H9 (cell line): ENCODE measurements at regions not wholly inside any gene's neighbourhood (a gene's known extent, or its start where the extent isn't known, plus 50 kb on each side); places are given as distances from the start of the nearest gene placed in this dataset.

ENCODE experiments used
- DNase-seq: peaks from one replicate; pipeline ENCODE4 v3.0.0-alpha.2; 2017
- H2AFZ ChIP-seq: one replicate; pipeline ENCODE4 v1.6.1; 2013; ENCODE audit warnings: mild to moderate bottlenecking, low read length, control low read depth, moderate library complexity
- H2AK5ac ChIP-seq: 2 replicates; pipeline ENCODE4 v1.6.1; 2013; ENCODE audit warnings: low read length, control low read depth, mixed read lengths; ENCODE audit not compliant: insufficient read length
- H2BK120ac ChIP-seq: one replicate; pipeline ENCODE4 v1.6.1; 2013; ENCODE audit warnings: low read depth, mild to moderate bottlenecking, low read length, control low read depth, inconsistent platforms; ENCODE audit not compliant: poor library complexity, severe bottlenecking
- H2BK12ac ChIP-seq: 2 replicates; pipeline ENCODE4 v1.6.1; 2013; ENCODE audit warnings: low read length, control low read depth, mixed read lengths, low read depth; ENCODE audit not compliant: insufficient read length
- H2BK15ac ChIP-seq: 2 replicates; pipeline ENCODE4 v1.6.1; 2013; ENCODE audit warnings: low read depth, low read length, control low read depth
- H2BK20ac ChIP-seq: one replicate; pipeline ENCODE4 v1.6.1; 2013; ENCODE audit warnings: low read depth, mild to moderate bottlenecking, low read length, control low read depth, inconsistent platforms; ENCODE audit not compliant: poor library complexity, severe bottlenecking
- H2BK5ac ChIP-seq: 2 replicates; pipeline ENCODE4 v1.6.1; 2013; ENCODE audit warnings: low read length, control low read depth, mixed read lengths; ENCODE audit not compliant: insufficient read length
- H3K14ac ChIP-seq: 2 replicates; pipeline ENCODE4 v1.6.1; 2013; ENCODE audit warnings: low read length, control low read depth; ENCODE audit not compliant: insufficient read depth
- H3K18ac ChIP-seq: 2 replicates; pipeline ENCODE4 v1.6.1; 2013; ENCODE audit warnings: low read depth, mild to moderate bottlenecking, mixed read lengths, low read length, control low read depth; ENCODE audit not compliant: insufficient read length
- H3K23ac ChIP-seq: 2 replicates; pipeline ENCODE4 v1.6.1; 2013; ENCODE audit warnings: low read length, control low read depth, mixed read lengths, low read depth; ENCODE audit not compliant: insufficient read length
- H3K23me2 ChIP-seq: 2 replicates; pipeline ENCODE4 v1.6.1; 2013; ENCODE audit warnings: low read depth, mild to moderate bottlenecking, mixed read lengths, low read length, control low read depth; ENCODE audit not compliant: insufficient read length, poor library complexity, severe bottlenecking
- H3K27ac ChIP-seq: 2 replicates; pipeline ENCODE4 v1.5.1; 2013; ENCODE audit warnings: low read length, control low read depth, mixed read lengths, low read depth; ENCODE audit not compliant: insufficient read length
- H3K27me3 ChIP-seq: 2 replicates; pipeline ENCODE4 v1.6.1; 2013; ENCODE audit warnings: low read length, control low read depth, inconsistent platforms; ENCODE audit not compliant: insufficient read depth
- H3K4ac ChIP-seq: 2 replicates; pipeline ENCODE4 v1.6.1; 2013; ENCODE audit warnings: low read depth, mild to moderate bottlenecking, control low read depth, inconsistent platforms, low read length, moderate library complexity
- H3K4me1 ChIP-seq: 2 replicates; pipeline ENCODE4 v1.6.1; 2013; ENCODE audit warnings: low read length, control low read depth, inconsistent platforms; ENCODE audit not compliant: insufficient read depth
- H3K4me2 ChIP-seq: 2 replicates; pipeline ENCODE4 v1.6.1; 2013; ENCODE audit warnings: low read length, control low read depth, mixed read lengths; ENCODE audit not compliant: insufficient read length, insufficient read depth
- H3K56ac ChIP-seq: 2 replicates; pipeline ENCODE4 v1.6.1; 2013; ENCODE audit warnings: low read depth, mild to moderate bottlenecking, mixed read lengths, low read length, control low read depth; ENCODE audit not compliant: insufficient read length
- H3K79me1 ChIP-seq: 2 replicates; pipeline ENCODE4 v1.6.1; 2013; ENCODE audit warnings: low read depth, mild to moderate bottlenecking, moderate library complexity, low read length, control low read depth, inconsistent platforms; ENCODE audit not compliant: insufficient read depth, poor library complexity, severe bottlenecking
- H3K79me2 ChIP-seq: 2 replicates; pipeline ENCODE4 v1.6.1; 2013; ENCODE audit warnings: low read length, control low read depth, inconsistent platforms; ENCODE audit not compliant: insufficient read depth
- H3K9ac ChIP-seq: 2 replicates; pipeline ENCODE4 v1.6.1; 2013; ENCODE audit warnings: low read length, control low read depth, mixed read lengths; ENCODE audit not compliant: insufficient read length; ENCODE audit errors: extremely low read depth
- H3K9me3 ChIP-seq: one replicate; pipeline ENCODE4 v1.6.1; 2013; ENCODE audit warnings: low read depth, low read length, inconsistent platforms; ENCODE audit not compliant: control insufficient read depth
- H3T11ph ChIP-seq: one replicate; pipeline ENCODE4 v1.6.1; 2013; ENCODE audit warnings: mild to moderate bottlenecking, low read length, control low read depth, inconsistent platforms
- H4K20me1 ChIP-seq: one replicate; pipeline ENCODE4 v1.6.1; 2013; ENCODE audit not compliant: control insufficient read depth, insufficient read length, insufficient read depth
- H4K5ac ChIP-seq: 2 replicates; pipeline ENCODE4 v1.6.1; 2013; ENCODE audit warnings: low read depth, mild to moderate bottlenecking, mixed read lengths, low read length, control low read depth; ENCODE audit not compliant: insufficient read length
- H4K8ac ChIP-seq: replicated peaks from 2 replicates; pipeline ENCODE4 v1.6.1; 2013; ENCODE audit warnings: low read length, control low read depth, mixed read lengths, low read depth; ENCODE audit not compliant: insufficient read length
- H4K91ac ChIP-seq: 2 replicates; pipeline ENCODE4 v1.6.1; 2013; ENCODE audit warnings: low read depth, mild to moderate bottlenecking, moderate library complexity, mixed read lengths, low read length, control low read depth; ENCODE audit not compliant: insufficient read length
- H3K27ac Mint-ChIP-seq, 3 experiments: 2 replicates in 2 of 3; 3 replicates in 1 of 3; pipeline ENCODE4 v1.8.0; 2020 to 2021; ENCODE audit warnings: mixed read lengths in 3 of 3, mild to moderate bottlenecking in 1 of 3, moderate library complexity in 1 of 3
- H3K27me3 Mint-ChIP-seq: 2 replicates; pipeline ENCODE4 v1.8.0; 2021; ENCODE audit warnings: low read depth, mild to moderate bottlenecking, moderate library complexity, mixed read lengths
- H3K36me3 Mint-ChIP-seq, 3 experiments: 2 replicates in 2 of 3; 3 replicates in 1 of 3; pipeline ENCODE4 v1.8.0; 2020 to 2021; ENCODE audit warnings: low read depth in 3 of 3, mixed read lengths in 3 of 3; ENCODE audit not compliant: insufficient read depth in 1 of 3
- H3K4me1 Mint-ChIP-seq, 2 experiments: 2 replicates each; pipeline ENCODE4 v1.8.0; 2020; ENCODE audit warnings: mixed read lengths in 2 of 2
- H3K4me3 Mint-ChIP-seq, 2 experiments: 2 replicates in 1 of 2; 3 replicates in 1 of 2; pipeline ENCODE4 v1.8.0; 2020 to 2021; ENCODE audit warnings: mild to moderate bottlenecking in 2 of 2, mixed read lengths in 2 of 2, moderate library complexity in 1 of 2
- H3K9me3 Mint-ChIP-seq, 2 experiments: 2 replicates in 1 of 2; 3 replicates in 1 of 2; pipeline ENCODE4 v1.8.0; 2020; ENCODE audit warnings: mild to moderate bottlenecking in 2 of 2, mixed read lengths in 2 of 2, moderate library complexity in 1 of 2
- CTCF ChIP-seq: fragments of 200-600 bp; sonication (generic); conservative IDR thresholded peaks from 3 replicates; pipeline ENCODE4 v1.8.0; 2021; ENCODE audit warnings: antibody characterized with exemption, mild to moderate bottlenecking
- WGBS: extraction: QIAGEN DNeasy Blood & Tissue Kit; methylation state at CpG from one replicate; pipeline ENCODE4 v1.1.7; 2013; ENCODE audit warnings: missing lambda C conversion rate, low lambda C conversion rate, mixed read lengths; ENCODE audit not compliant: insufficient read length; ENCODE audit errors: extremely low coverage; 5-methylcytosine and 5-hydroxymethylcytosine counted together

GRCh38 chr10:110394898-110395297 lies 90.2 kb upstream of the SMNDC1 start:
- Histone ChIP-seq H4K20me1 (no peaks in the 10 kb centered on the region), H2BK5ac (no peak overlapping the region), H2BK12ac (no peak overlapping the region), H4K91ac (no peak overlapping the region), H3T11ph (no peak overlapping the region), H2AFZ (no peak overlapping the region), H3K79me1 (no peaks in the 10 kb centered on the region), H3K9ac (no peak overlapping the region), H3K4me1 (peaks cover 9% of the 10 kb centered on the region; the same call in 1 of the 2 replicates), H3K14ac (no peak overlapping the region), H3K56ac (no peak overlapping the region), H2AK5ac (no peak overlapping the region), H2BK20ac (no peak overlapping the region), H2BK15ac (no peak overlapping the region), H3K4ac (no peak overlapping the region), H3K18ac (no peak overlapping the region), H3K27ac (no peak overlapping the region), H4K8ac (no peak overlapping the region), H3K4me2 (no peak overlapping the region), H3K23ac (no peak overlapping the region), H3K79me2 (no peaks in the 10 kb centered on the region), H2BK120ac (no peak overlapping the region), H3K9me3 (no peaks in the 10 kb centered on the region), H3K27me3 (no peaks in the 10 kb centered on the region), H4K5ac (no peak overlapping the region), H3K23me2 (no peaks in the 10 kb centered on the region)
- no peaks in the 10 kb centered on the region; a peak in 1 of 5 replicates for H3K9me3 Mint-ChIP-seq
- no peak overlapping the region; a peak in 1 of 7 replicates for H3K27ac Mint-ChIP-seq
- H3K27me3 Mint-ChIP-seq: no peaks in the 10 kb centered on the region; the same call in none of the 2 replicates
- H3K4me1 Mint-ChIP-seq: peaks cover 36 to 40% of the 10 kb centered on the region in 2 experiments
- H3K36me3 Mint-ChIP-seq: no peaks in the 10 kb centered on the region; a peak in 1 of 7 replicates
- H3K4me3 Mint-ChIP-seq: no peak overlapping the region
- no CpG with 5 or more reads among the region's 6 CpGs for WGBS
- TF ChIP-seq CTCF: no peak
- DNase-seq: no peak
